OCI-LY3 (cell line): ENCODE measurements at regions not wholly inside any gene's neighbourhood (a gene's known extent, or its start where the extent isn't known, plus 50 kb on each side); places are given as distances from the start of the nearest gene placed in this dataset.

Source experiments
- H2AFZ ChIP-seq: fragments of 200-600, 300-600 bp; shearing (Covaris generic); 2 replicates; pipeline ENCODE4 v1.6.0; 2014; ENCODE audit warnings: antibody characterized with exemption, low read depth, low read length
- H3K27ac ChIP-seq: fragments of 200-600, 300-600 bp; sonication (generic); 2 replicates; pipeline ENCODE4 v1.5.1; 2014; ENCODE audit warnings: mild to moderate bottlenecking, low read length, moderate library complexity, mixed read lengths
- H3K27me3 ChIP-seq: fragments of 200-600, 300-600 bp; sonication (generic); 2 replicates; pipeline ENCODE4 v1.6.1; 2014; ENCODE audit warnings: low read depth, low read length, mixed read lengths
- H3K36me3 ChIP-seq: fragments of 200-600, 300-600 bp; sonication (generic); replicated peaks from 2 replicates; pipeline ENCODE3; 2014; ENCODE audit warnings: low read depth, low read length, mixed read lengths
- H3K4me1 ChIP-seq: fragments of 300-600, 200-600 bp; sonication (generic); 2 replicates; pipeline ENCODE4 v1.6.1; 2014; ENCODE audit warnings: low read length, mixed read lengths
- H3K4me2 ChIP-seq: fragments of 200-600, 300-600 bp; sonication (generic); 2 replicates; pipeline ENCODE4 v1.6.1; 2014; ENCODE audit warnings: low read length, mixed read lengths
- H3K4me3 ChIP-seq: fragments of 300-600, 200-600 bp; sonication (generic); 2 replicates; pipeline ENCODE4 v1.5.1; 2014; ENCODE audit warnings: antibody characterized with exemption, mild to moderate bottlenecking, low read length, moderate library complexity
- H3K79me2 ChIP-seq: fragments of 300-600, 200-600 bp; shearing (Covaris generic); 2 replicates; pipeline ENCODE4 v1.6.1; 2014; ENCODE audit warnings: mild to moderate bottlenecking, low read length, mixed read lengths
- H3K9ac ChIP-seq: fragments of 300-600, 200-600 bp; shearing (Covaris generic); 2 replicates; pipeline ENCODE4 v1.6.0; 2014; ENCODE audit warnings: mild to moderate bottlenecking, low read length, moderate library complexity
- H3K9me3 ChIP-seq: fragments of 200-600, 300-600 bp; shearing (Covaris generic); 2 replicates; pipeline ENCODE4 v1.6.1; 2014; ENCODE audit warnings: low read length, mixed read lengths; ENCODE audit not compliant: insufficient read depth
- H4K20me1 ChIP-seq: fragments of 200-600, 300-600 bp; sonication (generic); 2 replicates; pipeline ENCODE4 v1.6.1; 2016; ENCODE audit warnings: low read length, mixed read lengths; ENCODE audit not compliant: insufficient read depth
- EZH2phosphoT487 ChIP-seq: fragments of 200-600 bp; shearing (Covaris generic); IDR thresholded peaks from 2 replicates; pipeline ENCODE4 v1.6.1; 2018; ENCODE audit warnings: antibody characterized with exemption, mixed run types, low read depth
- TF ChIP-seq, protein P1 (sequence below): fragments of 200-600, 300-600 bp; sonication (generic); IDR thresholded peaks from 2 replicates; pipeline ENCODE4 v1.5.1; 2014; ENCODE audit warnings: antibody characterized with exemption, low read length, low read depth

DNA sequence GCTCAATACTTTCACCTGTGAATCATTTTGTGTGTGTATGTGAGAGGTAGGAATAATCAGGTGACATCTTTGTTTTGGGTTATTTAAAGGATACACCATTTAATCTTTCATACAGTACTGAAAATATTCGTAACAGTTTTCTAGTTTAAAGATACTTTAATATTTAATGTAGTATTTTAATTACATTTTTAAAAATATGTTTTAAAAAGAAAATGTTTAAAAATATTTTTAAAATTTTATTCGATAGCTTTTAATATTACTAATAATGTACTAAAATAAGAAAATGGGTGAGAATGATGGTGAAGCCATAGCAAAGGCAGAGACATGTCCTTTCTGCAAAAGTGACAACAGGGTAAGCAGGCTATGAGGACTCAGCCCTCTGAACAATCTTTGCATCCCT, 56.3 kb upstream of the MEF2C start:
- H3K4me2 ChIP-seq = no peak overlapping the region
- H3K9me3 ChIP-seq = no peaks in the 10 kb centered on the region
- H3K79me2 ChIP-seq = no peaks in the 10 kb centered on the region
- no peaks in the 10 kb centered on the region for H3K36me3 ChIP-seq
- no peaks in the 10 kb centered on the region for H3K27me3 ChIP-seq
- no peak overlapping the region for H3K4me3 ChIP-seq
- no peak for TF ChIP-seq EZH2phosphoT487
- TF ChIP-seq, protein P1, sequence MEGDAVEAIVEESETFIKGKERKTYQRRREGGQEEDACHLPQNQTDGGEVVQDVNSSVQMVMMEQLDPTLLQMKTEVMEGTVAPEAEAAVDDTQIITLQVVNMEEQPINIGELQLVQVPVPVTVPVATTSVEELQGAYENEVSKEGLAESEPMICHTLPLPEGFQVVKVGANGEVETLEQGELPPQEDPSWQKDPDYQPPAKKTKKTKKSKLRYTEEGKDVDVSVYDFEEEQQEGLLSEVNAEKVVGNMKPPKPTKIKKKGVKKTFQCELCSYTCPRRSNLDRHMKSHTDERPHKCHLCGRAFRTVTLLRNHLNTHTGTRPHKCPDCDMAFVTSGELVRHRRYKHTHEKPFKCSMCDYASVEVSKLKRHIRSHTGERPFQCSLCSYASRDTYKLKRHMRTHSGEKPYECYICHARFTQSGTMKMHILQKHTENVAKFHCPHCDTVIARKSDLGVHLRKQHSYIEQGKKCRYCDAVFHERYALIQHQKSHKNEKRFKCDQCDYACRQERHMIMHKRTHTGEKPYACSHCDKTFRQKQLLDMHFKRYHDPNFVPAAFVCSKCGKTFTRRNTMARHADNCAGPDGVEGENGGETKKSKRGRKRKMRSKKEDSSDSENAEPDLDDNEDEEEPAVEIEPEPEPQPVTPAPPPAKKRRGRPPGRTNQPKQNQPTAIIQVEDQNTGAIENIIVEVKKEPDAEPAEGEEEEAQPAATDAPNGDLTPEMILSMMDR = no peak
- H2AFZ ChIP-seq = no peak overlapping the region
- no peak overlapping the region for H3K9ac ChIP-seq
- H3K4me1 ChIP-seq = no peaks in the 10 kb centered on the region
- no peaks in the 10 kb centered on the region for H4K20me1 ChIP-seq
- no peak overlapping the region for H3K27ac ChIP-seq

DNA sequence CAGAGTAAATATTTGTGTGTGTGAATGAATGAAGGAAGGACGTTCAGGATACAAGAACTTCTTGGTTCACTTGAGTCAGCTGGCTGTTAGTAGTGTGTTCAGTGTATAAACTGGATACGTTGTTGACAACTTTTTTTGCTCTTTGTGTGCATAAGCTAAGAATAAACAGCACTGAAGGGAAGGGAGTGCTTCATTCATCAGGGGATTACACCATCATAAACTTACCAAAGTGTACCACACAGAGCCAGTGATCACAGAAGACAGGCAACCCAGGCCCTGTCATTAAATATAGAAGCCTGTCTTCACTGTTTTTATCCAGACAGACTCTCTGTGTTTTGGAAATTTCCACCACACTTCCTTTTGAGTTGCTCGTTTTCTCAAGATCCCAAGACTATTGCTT, 55.5 kb upstream of the MEF2C start:
- no peak overlapping the region for H3K4me2 ChIP-seq
- no peaks in the 10 kb centered on the region for H3K27me3 ChIP-seq
- no peak overlapping the region for H3K27ac ChIP-seq
- no peaks in the 10 kb centered on the region for H4K20me1 ChIP-seq
- TF ChIP-seq, protein P1 = no peak
- TF ChIP-seq EZH2phosphoT487 = no peak
- no peaks in the 10 kb centered on the region for H3K9me3 ChIP-seq
- H3K4me1 ChIP-seq = no peaks in the 10 kb centered on the region
- no peak overlapping the region for H2AFZ ChIP-seq
- no peaks in the 10 kb centered on the region for H3K36me3 ChIP-seq
- H3K4me3 ChIP-seq = no peak overlapping the region
- H3K79me2 ChIP-seq = no peaks in the 10 kb centered on the region
- H3K9ac ChIP-seq = no peak overlapping the region

DNA sequence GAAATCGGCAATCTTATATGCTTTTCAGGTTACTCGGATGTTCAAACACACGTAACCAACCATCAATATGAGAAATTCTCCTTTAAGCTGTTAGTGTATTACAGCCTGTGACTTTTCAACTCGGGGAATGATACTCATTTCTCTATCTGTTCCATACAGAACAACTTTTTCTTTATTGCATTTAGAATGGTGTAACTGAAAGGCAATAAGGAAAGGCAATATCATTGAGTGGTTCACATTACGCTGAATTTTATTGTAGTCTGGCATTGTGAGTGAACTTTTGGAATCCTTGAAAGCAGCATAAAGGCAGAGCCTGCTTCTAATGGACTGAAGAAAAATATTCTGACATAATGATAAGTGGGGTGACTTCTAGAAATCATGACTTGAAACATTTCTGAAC, 54.4 kb upstream of the MEF2C start:
- Histone ChIP-seq H3K36me3 (no peaks in the 10 kb centered on the region), H4K20me1 (no peaks in the 10 kb centered on the region), H3K27ac (no peak overlapping the region), H3K4me1 (no peaks in the 10 kb centered on the region), H3K27me3 (no peaks in the 10 kb centered on the region), H3K9me3 (no peaks in the 10 kb centered on the region), H3K9ac (no peak overlapping the region), H3K4me2 (no peak overlapping the region), H3K79me2 (no peaks in the 10 kb centered on the region), H3K4me3 (no peak overlapping the region), H2AFZ (no peak overlapping the region)
- TF ChIP-seq, protein P1 = no peak
- no peak for TF ChIP-seq EZH2phosphoT487

DNA sequence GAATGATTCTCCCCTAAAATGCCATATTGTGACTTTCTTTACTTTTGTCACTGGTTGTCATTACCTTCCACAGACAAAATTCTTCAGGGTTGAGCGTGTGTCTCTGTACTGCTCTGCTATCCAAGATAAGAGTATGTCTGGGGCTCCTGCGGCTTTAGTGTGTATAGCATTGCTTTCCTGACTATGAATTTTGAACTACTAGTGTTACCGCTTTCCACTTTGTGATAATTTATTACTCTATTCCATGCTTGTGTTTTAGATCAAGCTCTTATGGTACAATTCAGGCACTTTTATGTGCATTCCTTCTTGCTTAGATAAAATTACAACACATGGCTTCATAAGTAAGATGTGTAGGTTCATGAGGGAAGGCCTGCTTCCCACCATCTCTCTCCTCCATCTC, 51.5 kb upstream of the MEF2C start:
- Histone ChIP-seq H3K27me3 (no peaks in the 10 kb centered on the region), H3K36me3 (no peaks in the 10 kb centered on the region), H3K79me2 (no peaks in the 10 kb centered on the region), H3K4me3 (no peak overlapping the region), H2AFZ (no peak overlapping the region), H3K4me2 (no peak overlapping the region), H3K9me3 (no peaks in the 10 kb centered on the region), H4K20me1 (no peaks in the 10 kb centered on the region), H3K9ac (no peak overlapping the region), H3K4me1 (no peaks in the 10 kb centered on the region), H3K27ac (no peak overlapping the region)
- TF ChIP-seq EZH2phosphoT487 = no peak
- TF ChIP-seq, protein P1 = no peak
